ENCODE measurements at regions not wholly inside any gene's neighbourhood (a gene's known extent, or its start where the extent isn't known, plus 50 kb on each side); places are given as distances from the start of the nearest gene placed in this dataset.

GRCh38 chr3:82508-82907, 114.1 kb upstream of the CHL1 start:
- no peak for DNase-seq

DNA sequence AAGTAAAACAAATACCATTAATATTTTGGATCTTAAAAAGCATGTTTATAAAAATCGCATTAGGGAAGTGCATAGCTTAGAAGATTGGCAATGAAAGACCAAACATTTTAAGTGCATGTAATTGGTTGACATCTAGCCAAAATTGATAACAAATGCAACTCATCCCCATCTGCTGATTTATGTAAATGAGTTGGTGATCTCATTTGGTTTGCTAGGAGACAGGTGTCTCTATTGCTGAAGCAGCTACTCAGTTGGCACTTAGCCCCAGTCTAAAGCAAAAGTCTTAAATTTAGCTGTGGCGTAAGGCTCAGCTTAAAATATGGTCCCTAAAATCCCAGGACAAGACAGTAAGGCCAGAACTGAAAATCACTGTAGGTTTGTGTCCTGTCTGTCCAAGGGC, 113.5 kb upstream of the CHL1 start:
- DNase-seq, result no peak

GRCh38 chr3:85180-85579, 111.4 kb upstream of the CHL1 start:
- no peak for DNase-seq

- DNase-seq, result peak; percentile 9
Observed at GRCh38 chr3:88267-88666, 108.3 kb upstream of the CHL1 start.

GRCh38 chr3:93746-94145, 102.8 kb upstream of the CHL1 start:
- DNase-seq, result no peak

DNA sequence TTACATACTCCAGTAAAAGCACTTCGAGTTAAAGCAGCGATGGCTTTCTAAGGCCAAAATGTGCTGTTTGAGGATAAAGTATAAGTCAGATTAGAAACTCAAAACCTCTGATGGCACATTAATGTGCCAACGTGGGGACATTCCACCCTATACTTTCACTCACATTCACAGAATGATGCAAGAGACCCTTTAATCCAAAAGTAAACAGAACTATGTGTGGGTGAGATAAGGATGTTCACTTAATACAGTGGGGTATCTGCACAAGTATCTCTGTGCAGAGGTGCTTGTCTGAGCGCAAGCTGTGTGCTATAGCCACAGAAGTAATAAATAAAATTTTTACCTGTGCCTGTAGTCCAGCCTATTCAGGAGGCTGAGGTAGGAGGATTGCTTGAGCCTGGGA, 100.3 kb upstream of the CHL1 start:
- no peak for DNase-seq

DNA sequence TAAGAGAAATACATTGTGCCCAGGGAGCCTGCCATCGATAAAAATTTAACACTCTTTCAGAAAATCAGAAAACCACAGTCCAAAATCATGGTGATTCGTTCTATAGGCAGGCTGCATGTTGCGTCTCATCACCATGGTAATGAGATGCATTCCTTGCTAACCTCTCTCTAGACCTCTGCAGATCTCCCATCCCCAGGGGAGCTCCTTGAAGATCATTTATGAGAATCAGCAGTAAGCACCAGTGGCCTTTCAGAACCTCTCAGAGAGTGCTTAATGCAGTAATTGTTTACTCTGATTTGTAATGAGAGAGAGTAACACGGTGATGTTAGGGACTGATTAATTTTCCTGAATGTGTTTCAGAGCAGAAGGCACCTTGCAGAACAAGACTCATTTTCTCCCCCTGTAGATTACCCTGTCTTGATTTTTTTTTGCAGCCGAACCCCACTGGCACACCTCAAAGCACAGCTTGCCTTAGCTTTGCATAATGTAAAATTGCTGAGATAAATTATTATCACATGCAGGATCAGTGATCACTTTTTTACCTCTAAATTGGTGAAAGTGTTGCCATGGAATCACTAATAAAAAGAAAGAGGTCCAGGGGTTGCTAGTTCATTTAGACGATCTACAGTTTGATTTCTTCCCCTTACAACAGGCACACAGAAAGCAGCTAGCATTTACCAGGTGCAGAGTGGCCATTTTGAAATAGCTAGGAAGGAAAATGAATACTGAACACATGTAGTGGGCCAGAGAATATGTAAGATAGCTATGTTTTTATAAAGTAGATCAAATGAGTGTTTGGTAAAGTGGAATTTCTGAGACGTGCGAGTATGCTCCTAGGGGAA, 98.9 kb upstream of the CHL1 start:
- peak; percentile 76 for DNase-seq

- DNase-seq, result no peak
Observed at GRCh38 chr3:98259-98654, 98.3 kb upstream of the CHL1 start.

GRCh38 chr3:99506-99905, 97.1 kb upstream of the CHL1 start:
- DNase-seq, result peak; percentile 72

GRCh38 chr3:102484-102883, 94.1 kb upstream of the CHL1 start:
- DNase-seq, result peak; percentile 51

- peak; percentile 73 for DNase-seq
Observed at GRCh38 chr3:103991-104390, 92.6 kb upstream of the CHL1 start.

- DNase-seq, result no peak
Observed at GRCh38 chr3:105585-105984, 91.0 kb upstream of the CHL1 start.

- no peak for DNase-seq
Observed at GRCh38 chr3:106619-107018, 89.9 kb upstream of the CHL1 start.

DNA sequence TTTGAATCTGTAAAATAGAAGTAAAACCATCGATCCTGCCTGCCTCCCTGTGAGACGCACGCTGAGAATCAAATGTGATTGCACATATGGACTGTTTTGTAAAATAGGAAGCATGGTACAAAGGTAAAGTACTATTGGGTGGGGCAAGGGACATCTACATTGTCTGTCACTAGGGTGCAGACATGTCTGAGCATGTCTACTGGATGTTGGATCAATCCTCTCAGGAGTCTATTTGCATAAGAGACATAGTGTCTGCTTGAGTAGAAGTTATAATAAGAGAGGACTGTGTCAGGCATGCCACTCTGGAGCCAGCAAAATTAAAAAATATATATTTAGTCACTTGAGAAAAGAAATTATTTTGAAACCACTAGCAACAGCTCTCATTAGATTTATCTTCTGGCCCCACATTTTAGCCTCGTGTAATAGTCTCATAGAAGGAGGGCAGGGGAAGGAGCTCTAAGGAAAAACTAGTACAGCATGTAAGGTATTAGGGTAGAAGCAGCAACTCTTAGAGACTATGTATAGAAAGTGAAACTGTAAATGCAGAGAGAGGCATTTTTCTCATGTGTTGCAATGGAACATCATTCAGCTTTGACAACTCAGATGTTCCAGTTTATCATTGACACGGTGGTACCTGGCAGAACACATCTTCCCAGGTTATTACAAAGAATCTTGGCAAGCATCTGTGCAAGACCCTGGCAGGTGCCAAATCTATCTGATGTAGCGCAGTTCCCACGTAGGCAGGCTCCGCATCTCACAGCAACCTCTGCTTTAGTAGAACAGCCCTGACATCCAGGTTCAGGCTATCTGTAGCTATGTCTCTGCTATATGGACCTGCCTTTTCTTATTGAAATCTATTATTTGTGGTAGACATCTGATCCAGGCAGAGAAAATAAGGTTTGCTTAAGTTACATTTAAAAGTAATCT, 85.2 kb upstream of the CHL1 start:
- peak; percentile 47 for DNase-seq

GRCh38 chr3:112773-113172, 83.8 kb upstream of the CHL1 start:
- no peak for DNase-seq

DNA sequence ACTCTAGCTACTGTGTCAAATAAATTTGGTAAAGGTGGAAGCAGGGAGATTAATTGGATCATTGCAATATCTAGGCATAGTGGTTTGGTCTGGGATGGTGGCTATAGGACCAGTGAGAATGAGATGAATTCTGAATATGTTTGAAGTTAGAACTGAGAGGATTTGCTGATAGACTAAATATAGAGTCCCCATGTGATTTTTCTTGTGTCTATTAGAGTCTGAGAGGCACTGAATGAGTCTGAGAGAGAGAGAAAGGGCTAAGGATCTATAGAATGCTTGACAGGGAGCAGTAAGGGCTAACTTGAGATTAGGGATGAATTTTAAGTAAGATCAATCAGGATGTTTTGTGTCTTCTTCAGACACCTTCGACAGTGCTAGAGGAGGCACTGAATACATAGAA, 77.9 kb upstream of the CHL1 start:
- DNase-seq, result no peak

DNA sequence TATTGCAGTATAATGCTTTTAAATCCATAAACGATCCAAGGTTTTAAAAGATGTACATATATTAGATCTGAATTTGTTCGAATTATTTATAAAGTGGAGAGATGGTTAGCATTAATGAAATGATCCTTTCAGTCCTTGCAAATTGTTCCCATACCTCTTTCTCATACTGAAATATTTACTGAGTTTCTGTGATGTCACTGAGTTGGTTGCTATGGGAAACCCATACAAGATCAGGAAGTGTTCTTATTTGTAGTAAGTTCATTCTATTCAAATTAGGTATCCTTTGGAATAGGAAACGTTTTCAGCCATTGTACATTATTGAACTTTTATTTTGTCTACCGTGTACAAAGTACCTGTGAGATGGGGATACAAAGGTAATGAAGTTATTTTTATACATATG, 73.2 kb upstream of the CHL1 start:
- DNase-seq, result no peak

DNA sequence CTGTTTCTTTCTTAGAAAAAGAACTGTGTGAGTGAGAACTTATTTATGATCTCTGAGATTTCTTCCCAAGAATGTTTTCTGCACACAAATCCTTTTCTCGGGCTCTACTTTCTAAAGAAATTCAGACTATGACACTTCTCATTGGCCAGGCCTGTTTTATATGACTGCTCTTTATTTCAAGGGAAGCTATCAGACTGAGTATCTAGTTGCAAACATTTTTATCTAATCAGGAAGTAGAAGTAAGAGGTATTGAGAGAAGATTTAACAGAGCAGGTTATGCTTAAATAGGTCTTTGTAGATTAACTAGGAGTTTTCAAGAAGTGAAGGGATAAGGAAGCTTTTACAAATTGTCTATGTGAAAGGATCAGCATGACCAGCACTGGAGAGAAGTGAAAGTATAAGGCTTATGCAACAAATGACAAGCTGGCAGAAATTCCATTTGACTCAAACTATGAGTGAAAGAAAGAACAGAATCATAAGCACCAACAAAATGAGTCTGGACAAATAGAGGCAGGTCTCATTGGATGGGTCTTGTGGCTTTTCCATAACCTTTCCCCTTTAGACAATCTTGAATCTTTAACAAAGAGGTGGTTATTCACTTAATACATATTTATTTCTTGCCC, 71.9 kb upstream of the CHL1 start:
- DNase-seq, result no peak

GRCh38 chr3:128515-129172, 67.9 kb upstream of the CHL1 start:
- no peak for DNase-seq

DNA sequence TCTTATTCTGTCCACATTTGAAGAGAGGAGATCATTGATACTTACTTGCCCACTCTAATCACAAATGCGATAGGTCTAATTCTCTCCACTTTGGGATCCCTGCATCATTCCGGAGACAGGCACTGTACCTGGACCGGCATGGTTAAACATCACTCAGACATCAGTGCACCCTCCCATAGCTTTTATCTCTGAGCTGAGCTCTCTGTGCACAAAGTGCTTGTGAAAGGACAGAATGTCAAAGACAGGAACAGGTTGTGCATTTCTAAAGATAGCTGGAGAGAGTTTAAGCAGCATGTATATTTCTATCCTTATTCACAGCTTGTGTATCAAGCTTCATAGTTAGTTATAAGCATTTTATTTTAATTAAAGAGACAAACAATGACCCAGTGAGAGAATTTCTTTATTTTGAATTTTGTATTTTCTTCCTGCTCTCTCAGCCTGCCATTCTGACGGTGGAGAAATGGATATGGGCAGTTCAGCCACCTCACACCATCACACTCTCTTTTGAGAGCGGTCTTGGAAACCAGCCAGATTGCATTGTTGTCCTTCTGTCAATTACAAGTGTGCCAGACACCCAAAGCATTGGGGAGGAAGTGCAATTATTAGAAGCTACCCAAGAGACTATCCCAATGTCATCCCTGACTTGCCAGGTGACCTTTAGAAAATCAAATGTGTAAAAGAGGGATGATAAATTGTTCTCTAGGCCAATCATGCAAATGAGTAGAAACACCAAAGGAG, 65.2 kb upstream of the CHL1 start:
- peak; percentile 11 for DNase-seq

GRCh38 chr3:132378-132777, 64.2 kb upstream of the CHL1 start:
- no peak for DNase-seq

- no peak for DNase-seq
Observed at GRCh38 chr3:132904-133303, 63.7 kb upstream of the CHL1 start.

All from DMS79 treated with DMSO at 0.1 percent for 48 hours (cell line).